Fibroblast of the aortic adventitia (primary cell): ENCODE measurements at regions not wholly inside any gene's neighbourhood (a gene's known extent, or its start where the extent isn't known, plus 50 kb on each side); places are given as distances from the start of the nearest gene placed in this dataset.

Source experiments
- DNase-seq: peaks from one replicate; pipeline ENCODE4 v3.0.0-alpha.2; 2010; ENCODE audit warnings: low read depth
- H3K4me3 ChIP-seq: 2 replicates; pipeline ENCODE4 v1.5.1; 2011; ENCODE audit warnings: low read depth, mild to moderate bottlenecking, control low read depth, low read length, moderate library complexity
- TF ChIP-seq, protein P1 (sequence below): IDR thresholded peaks from 2 replicates; pipeline ENCODE4 v1.5.1; 2011; ENCODE audit warnings: mild to moderate bottlenecking, low read length, control low read depth, inconsistent platforms; ENCODE audit not compliant: insufficient read depth

DNA sequence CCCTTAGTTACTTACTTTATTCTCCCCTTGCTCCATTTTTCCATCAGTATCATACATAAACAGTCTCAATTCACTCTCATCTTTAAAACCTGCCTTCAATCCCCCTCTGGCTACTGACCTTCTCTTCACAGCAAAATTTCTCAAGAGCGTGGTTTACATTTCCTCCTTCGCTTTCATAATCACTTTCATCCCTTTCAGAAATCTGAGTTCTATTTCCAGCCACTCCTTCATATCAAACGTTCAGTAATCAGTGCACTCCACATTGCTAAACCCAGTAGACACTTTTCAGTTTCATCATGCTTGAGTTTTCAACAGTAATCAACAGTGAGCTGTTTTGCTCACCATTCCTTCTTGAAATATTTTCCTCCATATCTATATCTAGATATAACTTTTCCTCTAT lies 176.7 kb upstream of the HSF2 start:
- TF ChIP-seq, protein P1, sequence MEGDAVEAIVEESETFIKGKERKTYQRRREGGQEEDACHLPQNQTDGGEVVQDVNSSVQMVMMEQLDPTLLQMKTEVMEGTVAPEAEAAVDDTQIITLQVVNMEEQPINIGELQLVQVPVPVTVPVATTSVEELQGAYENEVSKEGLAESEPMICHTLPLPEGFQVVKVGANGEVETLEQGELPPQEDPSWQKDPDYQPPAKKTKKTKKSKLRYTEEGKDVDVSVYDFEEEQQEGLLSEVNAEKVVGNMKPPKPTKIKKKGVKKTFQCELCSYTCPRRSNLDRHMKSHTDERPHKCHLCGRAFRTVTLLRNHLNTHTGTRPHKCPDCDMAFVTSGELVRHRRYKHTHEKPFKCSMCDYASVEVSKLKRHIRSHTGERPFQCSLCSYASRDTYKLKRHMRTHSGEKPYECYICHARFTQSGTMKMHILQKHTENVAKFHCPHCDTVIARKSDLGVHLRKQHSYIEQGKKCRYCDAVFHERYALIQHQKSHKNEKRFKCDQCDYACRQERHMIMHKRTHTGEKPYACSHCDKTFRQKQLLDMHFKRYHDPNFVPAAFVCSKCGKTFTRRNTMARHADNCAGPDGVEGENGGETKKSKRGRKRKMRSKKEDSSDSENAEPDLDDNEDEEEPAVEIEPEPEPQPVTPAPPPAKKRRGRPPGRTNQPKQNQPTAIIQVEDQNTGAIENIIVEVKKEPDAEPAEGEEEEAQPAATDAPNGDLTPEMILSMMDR = no peak
- H3K4me3 ChIP-seq = no peak overlapping the region
- DNase-seq = no peak

DNA sequence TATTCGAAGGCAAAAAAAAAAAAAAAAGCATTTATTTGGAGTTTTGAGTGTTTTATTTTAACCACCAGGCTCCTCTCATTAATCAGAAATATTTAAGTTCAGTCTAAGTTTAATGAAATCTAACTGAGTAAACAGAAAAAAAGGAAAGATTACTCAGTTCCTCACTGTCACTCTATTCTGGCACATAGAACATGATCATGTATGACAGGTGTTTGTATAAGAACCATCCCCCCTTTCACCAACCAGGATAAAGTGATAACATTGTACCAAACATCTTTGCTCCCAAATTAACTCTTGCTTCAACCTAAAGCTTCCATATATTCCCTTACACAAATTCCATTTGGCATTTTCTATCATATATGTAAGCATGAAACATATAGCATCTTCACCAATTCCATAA lies 176.2 kb upstream of the HSF2 start:
- no peak overlapping the region for H3K4me3 ChIP-seq
- no peak for DNase-seq
- TF ChIP-seq, protein P1 = no peak

DNA sequence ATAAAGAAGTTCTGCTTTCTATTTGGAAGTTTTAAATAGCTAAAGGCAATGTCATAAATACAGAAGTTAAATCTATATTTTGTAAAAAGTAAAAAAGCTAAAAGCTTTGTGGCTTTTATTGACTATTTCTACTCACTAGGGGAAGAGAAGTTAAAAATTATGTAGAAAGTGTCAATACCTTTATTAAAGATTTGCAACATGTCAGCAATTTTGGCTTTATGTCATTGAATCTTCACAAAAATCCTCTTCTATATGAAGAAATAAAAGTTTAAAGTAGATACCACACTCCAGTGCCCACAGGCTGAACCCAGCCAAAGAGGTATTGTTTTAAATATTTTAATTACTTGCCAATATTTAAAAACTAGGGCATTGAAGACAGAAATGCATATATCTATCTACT lies 160.6 kb upstream of the HSF2 start:
- no peak for DNase-seq
- no peak overlapping the region for H3K4me3 ChIP-seq
- TF ChIP-seq, protein P1 = no peak

DNA sequence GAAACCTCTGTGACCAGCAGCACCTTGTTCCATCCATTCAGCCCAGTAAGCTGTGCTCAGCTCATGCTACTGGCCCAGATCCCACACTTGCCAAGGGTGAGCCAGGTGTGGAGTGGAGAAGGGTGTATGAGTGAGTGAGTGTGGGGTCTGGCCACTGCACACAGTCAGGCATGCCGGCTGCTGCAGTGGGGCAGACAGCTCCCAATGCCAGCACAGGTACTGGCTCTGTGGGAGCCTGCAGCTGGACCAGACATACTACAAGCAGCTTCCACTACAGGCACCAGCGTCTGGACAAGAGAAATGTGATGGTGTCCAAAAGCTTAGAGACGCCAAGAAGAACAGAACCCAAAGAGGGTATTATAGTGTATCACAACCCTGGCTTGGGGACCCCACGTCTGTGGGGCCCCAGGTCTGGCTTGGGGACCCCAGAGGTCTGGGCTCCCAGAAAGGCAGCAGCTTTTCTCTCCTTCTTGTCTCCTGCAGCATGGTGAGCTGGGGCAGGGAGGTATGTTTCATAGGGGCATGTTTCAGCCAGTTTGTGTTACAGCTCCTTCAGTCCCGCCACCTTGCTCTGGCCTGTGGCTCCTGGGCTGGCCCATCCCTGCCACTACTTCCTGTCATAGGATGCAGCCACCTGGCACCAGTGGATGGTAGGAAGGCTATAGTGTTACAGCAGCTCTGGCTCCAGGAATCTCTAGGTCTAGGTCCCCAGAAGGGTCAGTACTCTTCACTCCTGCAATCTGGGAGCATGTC lies 152.4 kb upstream of the HSF2 start:
- TF ChIP-seq, protein P1 = no peak
- no peak overlapping the region for H3K4me3 ChIP-seq
- DNase-seq = no peak

DNA sequence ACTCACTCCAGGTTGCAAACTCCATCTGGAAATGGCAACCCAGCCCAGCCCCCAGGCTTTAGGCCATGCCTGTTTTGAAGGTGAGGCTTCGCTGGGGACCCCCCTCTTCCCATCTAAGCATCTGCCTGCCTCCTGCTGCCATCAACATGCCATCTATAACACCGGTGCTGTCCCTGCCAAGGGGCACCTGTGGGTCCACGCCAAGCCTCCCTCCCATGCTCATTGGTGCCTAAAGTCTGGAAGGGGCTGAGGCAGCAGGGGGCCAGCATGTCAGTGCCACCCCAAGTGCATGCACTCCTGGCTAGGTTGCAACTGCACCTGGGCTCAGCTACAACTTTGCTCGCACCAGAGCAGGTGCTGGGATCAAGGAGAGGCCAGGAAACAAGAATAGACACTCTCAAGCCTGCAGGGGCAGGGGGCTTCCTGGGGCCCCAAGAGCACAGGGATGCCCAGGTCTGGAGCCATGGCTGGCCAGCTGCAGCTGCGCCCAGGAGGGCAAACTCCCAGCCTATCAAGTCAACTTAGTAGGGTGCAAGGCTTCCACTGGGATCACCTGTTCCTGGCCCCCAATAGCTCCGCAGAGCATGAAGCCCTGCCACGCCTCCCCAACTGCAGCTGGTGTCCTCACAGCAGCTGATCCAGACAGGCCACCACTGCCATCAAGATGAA lies 151.3 kb upstream of the HSF2 start:
- TF ChIP-seq, protein P1 = no peak
- H3K4me3 ChIP-seq = no peak overlapping the region

DNA sequence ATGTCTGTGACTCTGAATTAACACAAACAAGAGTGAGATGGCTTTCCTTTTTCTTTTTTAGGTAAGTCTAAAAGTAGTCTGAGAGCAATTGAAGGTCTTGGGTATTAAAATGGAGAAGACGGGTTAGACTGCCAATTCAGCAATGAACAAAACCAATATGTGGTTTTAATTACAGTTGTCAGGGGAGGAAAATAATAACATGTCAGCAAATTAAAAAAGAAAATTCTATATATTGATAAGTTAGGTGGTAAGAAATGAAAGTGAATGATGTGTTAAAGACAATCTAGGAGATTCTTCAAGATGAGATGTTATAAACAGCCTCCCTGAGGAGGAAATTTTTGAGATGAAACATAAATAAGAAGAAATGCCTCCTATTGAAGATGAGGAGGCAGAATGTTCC lies 150.6 kb upstream of the HSF2 start:
- no peak for DNase-seq
- no peak overlapping the region for H3K4me3 ChIP-seq
- TF ChIP-seq, protein P1 = no peak

More for the DNA sequence above, 151.3 kb upstream of the HSF2 start:
- no peak for DNase-seq

DNA sequence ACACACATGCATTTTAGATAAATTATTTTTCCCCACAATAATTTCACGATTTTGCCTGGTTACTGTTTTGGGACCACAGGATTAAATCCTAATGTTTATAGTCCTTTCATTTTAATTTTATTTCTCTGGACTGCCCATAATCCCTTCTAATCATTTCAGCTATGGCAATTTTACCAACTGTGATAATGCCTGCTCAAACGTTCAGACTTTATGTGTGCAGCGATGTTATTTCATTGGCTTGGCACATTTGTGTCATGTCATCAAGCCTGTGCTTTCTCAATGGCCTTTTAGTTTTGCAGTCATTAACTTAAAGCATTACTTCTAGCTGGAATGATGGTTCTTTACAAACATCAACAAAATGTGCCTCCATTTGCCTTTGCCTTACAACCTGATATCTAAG lies 140.6 kb upstream of the HSF2 start:
- TF ChIP-seq, protein P1 = no peak
- no peak for DNase-seq
- H3K4me3 ChIP-seq = no peak overlapping the region
